ENCODE measurements at regions not wholly inside any gene's neighbourhood (a gene's known extent, or its start where the extent isn't known, plus 50 kb on each side); places are given as distances from the start of the nearest gene placed in this dataset.
"Not testable (repeated sequence)": the region's sequence is repeated elsewhere in the genome, so short reads cannot be mapped to it uniquely, and the experiment has no call there.

- DNase-seq (ENCODE audit: low read depth, low spot score) = no peak
Measured at GRCh38 chrX:25618248-25618647, 519.9 kb upstream of the MAGEB18 start.

- DNase-seq (ENCODE audit: low read depth, low spot score) = no peak
Measured at GRCh38 chrX:25640276-25640675, 497.9 kb upstream of the MAGEB18 start.

GRCh38 chrX:25646156-25646555 lies 492.0 kb upstream of the MAGEB18 start:
- DNase-seq (ENCODE audit: low read depth, low spot score) = no peak

- DNase-seq (ENCODE audit: low read depth, low spot score) = no peak
Measured at GRCh38 chrX:25648790-25649189, 489.4 kb upstream of the MAGEB18 start.

- DNase-seq (ENCODE audit: low read depth, low spot score) = no peak
Measured at GRCh38 chrX:25650216-25650820, 487.8 kb upstream of the MAGEB18 start.

GRCh38 chrX:25659317-25659716 lies 478.8 kb upstream of the MAGEB18 start:
- DNase-seq (ENCODE audit: low read depth, low spot score) = no peak

GRCh38 chrX:25663701-25664100 lies 474.4 kb upstream of the MAGEB18 start:
- no peak for DNase-seq (ENCODE audit: low read depth, low spot score)

- DNase-seq (ENCODE audit: low read depth, low spot score) = no peak
Measured at GRCh38 chrX:25665431-25665830, 472.7 kb upstream of the MAGEB18 start.

GRCh38 chrX:25667681-25668080 lies 470.5 kb upstream of the MAGEB18 start:
- DNase-seq (ENCODE audit: low read depth, low spot score) = no peak

- no peak for DNase-seq (ENCODE audit: low read depth, low spot score)
Measured at GRCh38 chrX:25674776-25675175, 463.4 kb upstream of the MAGEB18 start.

- no peak for DNase-seq (ENCODE audit: low read depth, low spot score)
Measured at GRCh38 chrX:25701876-25702275, 436.3 kb upstream of the MAGEB18 start.

- DNase-seq (ENCODE audit: low read depth, low spot score) = no peak
Measured at GRCh38 chrX:25717122-25717521, 421.0 kb upstream of the MAGEB18 start.

GRCh38 chrX:25721564-25721963 lies 416.6 kb upstream of the MAGEB18 start:
- DNase-seq (ENCODE audit: low read depth, low spot score) = no peak

- no peak for DNase-seq (ENCODE audit: low read depth, low spot score)
Measured at GRCh38 chrX:25726539-25726938, 411.6 kb upstream of the MAGEB18 start.

GRCh38 chrX:25733148-25733547 lies 405.0 kb upstream of the MAGEB18 start:
- no peak for DNase-seq (ENCODE audit: low read depth, low spot score)

- no peak for DNase-seq (ENCODE audit: low read depth, low spot score)
Measured at GRCh38 chrX:25737540-25737939, 400.6 kb upstream of the MAGEB18 start.

- DNase-seq (ENCODE audit: low read depth, low spot score) = no peak
Measured at GRCh38 chrX:25742334-25742733, 395.8 kb upstream of the MAGEB18 start.

- DNase-seq (ENCODE audit: low read depth, low spot score) = no peak
Measured at GRCh38 chrX:25754399-25754798, 383.7 kb upstream of the MAGEB18 start.

- no peak for DNase-seq (ENCODE audit: low read depth, low spot score)
Measured at GRCh38 chrX:25755194-25755593, 382.9 kb upstream of the MAGEB18 start.

- DNase-seq (ENCODE audit: low read depth, low spot score) = no peak
Measured at GRCh38 chrX:25762656-25763055, 375.5 kb upstream of the MAGEB18 start.

- DNase-seq (ENCODE audit: low read depth, low spot score) = not testable (repeated sequence)
Measured at GRCh38 chrX:25771853-25772252, 366.3 kb upstream of the MAGEB18 start.

- DNase-seq (ENCODE audit: low read depth, low spot score) = not testable (repeated sequence)
Measured at GRCh38 chrX:25797796-25798195, 340.3 kb upstream of the MAGEB18 start.

GRCh38 chrX:25805744-25806143 lies 332.4 kb upstream of the MAGEB18 start:
- DNase-seq (ENCODE audit: low read depth, low spot score) = no peak

- no peak for DNase-seq (ENCODE audit: low read depth, low spot score)
Measured at GRCh38 chrX:25807022-25807421, 331.1 kb upstream of the MAGEB18 start.

Measured in pulmonary artery endothelial cell (primary cell).